HG02642 (cell line): ENCODE measurements at regions not wholly inside any gene's neighbourhood (a gene's known extent, or its start where the extent isn't known, plus 50 kb on each side); places are given as distances from the start of the nearest gene placed in this dataset.

ENCODE experiments used
- ATAC-seq: cut with Tn5 transposase; IDR thresholded peaks from one replicate; pipeline ENCODE4 v1.9.1; 2021; ENCODE audit warnings: mild to moderate bottlenecking; ENCODE audit not compliant: unreplicated experiment, poor library complexity

- ATAC-seq, result no peak
Observed at GRCh38 chr14:86639146-86639545, 1109.2 kb downstream of the FLRT2 start.

DNA sequence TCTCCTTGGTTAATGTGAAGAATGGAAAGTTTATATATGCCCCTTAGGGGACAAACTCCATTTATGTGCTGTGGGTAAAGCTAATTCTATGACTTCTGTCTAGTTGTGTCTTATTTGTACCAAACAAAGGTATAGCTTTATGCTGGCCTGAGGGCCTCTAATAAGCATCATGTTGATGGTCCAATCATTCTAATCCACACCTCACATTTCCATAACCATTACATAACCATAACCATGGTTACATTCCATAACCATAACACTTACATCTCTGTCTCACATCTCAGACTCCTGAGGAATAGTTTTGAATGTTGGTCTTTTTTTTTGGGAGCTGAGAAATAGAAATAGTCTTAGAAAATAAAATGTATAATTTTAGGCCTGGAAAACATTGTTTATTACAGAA is 1097.1 kb downstream of the FLRT2 start:
- no peak for ATAC-seq

DNA sequence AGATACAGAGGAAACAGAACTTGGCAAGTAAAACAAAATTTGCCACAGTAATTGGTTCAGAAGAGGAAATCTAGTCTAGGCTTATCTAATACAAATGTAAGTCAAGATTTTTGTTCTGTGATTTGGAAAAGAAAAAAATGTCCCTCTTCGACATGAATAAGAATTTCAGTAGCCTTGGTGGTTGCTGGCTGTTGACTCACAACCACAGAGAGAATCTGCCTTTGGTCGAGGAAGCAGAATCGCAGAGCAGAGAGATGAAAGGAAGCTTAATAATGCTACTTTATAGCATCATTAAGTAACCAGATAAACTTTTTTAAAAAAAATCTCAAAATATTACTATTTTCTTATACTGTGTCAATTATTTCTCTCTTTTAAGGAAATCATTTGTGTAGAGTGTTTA is 1096.6 kb downstream of the FLRT2 start:
- ATAC-seq, result no peak

GRCh38 chr14:86625637-86626036 is 1095.7 kb downstream of the FLRT2 start:
- ATAC-seq, result no peak

GRCh38 chr14:86619726-86620125 is 1089.8 kb downstream of the FLRT2 start:
- no peak for ATAC-seq

DNA sequence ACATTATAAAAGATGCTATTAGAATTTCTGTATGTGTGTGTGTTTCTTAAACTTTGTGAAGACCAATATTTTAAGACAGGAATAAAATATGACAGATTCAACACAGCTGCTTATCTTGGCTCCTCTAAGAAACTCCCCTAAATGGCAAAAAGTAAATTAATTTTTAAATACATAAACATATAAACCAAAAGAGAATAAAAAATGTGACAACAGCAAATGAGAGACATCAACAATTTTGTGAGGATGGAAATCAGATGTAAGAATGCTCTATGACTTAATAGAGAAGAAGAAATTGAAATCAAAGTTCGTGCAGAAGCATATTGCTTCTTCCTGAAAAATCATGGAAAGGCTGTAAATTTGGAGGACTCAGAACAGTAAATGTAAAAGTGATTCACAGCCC is 1083.8 kb downstream of the FLRT2 start:
- no peak for ATAC-seq

GRCh38 chr14:86613126-86613525 is 1083.2 kb downstream of the FLRT2 start:
- ATAC-seq, result no peak

DNA sequence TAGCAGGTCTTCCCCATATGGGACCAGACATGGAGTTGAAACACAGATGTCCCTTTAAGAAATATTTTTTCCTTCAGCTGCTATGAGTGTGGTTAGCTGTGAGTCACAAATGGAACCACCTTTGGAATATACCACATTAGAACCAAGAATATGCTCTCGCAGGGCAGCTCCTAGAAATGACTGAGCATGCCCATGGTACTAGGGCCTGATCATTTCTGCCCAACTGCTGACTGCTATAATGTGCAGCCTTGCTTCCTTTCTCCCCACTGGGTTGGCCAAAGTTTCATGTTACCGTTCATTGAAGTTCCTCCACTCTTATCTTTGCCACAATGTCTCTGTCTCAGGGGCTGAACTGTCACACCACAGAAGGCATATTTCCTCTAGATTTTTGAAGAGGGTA is 1074.6 kb downstream of the FLRT2 start:
- ATAC-seq, result no peak

DNA sequence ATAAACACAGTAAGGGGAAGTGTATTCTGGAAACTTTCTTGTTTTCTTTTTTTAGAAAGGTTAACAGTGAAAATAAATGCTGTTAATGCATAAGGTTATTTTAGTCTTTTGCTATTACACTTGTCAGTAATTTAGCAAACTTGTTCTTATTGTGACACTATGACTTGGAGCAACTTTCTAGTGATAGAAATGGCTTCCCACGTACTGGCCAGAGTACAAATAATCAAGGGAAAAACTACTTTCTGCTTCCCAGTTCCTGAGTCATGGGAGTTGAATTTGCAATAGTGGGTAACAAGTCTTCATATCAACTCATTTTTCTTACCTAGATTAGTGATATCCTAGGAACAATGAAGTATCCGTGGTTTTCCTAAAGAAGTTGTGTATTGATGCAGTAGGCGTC is 1072.3 kb downstream of the FLRT2 start:
- ATAC-seq, result no peak

DNA sequence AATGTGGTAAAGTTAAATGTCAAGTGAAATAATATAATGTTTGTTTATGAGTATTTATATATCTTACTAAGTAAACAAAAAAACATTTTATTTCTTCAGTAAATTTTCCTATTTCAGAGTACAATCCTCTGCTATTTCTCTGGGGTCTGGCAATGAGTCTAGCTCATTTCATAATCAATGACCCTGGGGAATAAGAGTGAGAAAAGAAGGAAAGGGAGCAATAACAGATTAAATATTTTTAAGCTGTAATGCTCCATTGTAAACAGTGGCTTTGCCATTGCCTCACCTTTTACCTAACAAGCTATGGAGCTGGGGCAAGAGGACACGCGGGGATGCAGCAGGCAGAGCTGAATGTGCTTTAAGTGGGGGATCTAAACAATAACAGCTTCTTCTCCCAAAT is 1071.9 kb downstream of the FLRT2 start:
- no peak for ATAC-seq

DNA sequence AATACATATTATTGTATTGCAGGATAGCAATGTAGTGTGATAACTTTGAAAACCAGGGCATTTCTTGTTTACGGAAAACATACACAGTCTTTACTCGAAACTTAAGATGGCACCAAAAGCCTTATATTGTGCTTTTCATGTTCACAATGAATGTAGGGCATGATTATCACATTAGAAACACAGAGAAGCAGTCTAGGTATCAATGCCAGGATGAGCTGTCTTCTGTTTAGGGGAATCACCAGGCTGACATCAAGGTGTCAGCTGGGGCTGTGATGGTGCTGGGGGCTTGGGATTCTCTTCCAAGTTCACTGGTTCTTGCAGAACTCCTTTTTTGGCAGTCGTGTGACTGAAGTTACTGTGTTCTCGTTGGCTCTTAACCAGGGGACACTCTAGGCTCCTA is 1067.3 kb downstream of the FLRT2 start:
- ATAC-seq, result no peak

DNA sequence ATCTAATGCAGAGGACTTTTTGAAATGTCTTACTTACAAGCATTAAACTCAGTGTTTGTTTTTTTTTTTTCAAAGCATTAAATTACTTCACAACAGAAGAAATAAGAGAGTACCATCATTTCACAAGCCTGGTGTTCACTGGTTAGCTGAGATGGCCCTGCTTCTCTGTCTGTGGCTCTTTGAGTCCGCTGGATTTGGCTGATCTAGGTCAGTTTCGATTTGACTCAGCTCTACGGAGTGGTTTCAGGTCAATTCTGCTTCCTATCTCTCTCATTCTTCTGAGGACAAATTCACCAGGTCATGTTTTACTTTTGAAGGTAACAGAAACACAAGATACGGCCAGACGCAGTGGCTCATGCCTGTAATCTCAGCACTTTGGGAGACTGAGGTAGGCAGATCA is 1066.1 kb downstream of the FLRT2 start:
- no peak for ATAC-seq

DNA sequence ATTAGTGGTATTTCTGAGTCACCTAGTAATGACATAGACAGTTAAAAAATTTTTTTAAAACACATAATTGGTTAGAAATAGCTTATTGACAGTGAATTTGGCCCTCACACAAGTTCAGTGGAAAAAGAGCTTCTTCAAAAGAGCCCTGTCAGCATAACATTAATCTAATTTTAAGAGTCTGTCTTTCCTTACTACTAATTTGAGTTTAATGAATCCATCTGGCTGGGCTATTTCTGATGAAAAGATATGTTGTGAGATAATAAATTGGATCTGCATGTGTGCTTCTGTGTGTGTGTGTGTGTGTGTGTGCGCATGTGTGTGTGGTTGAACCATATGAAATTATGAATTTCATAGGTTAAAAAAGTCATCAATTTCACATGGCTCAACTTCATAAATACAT is 1045.2 kb downstream of the FLRT2 start:
- ATAC-seq, result no peak

GRCh38 chr14:86574778-86575129 is 1044.8 kb downstream of the FLRT2 start:
- no peak for ATAC-seq

DNA sequence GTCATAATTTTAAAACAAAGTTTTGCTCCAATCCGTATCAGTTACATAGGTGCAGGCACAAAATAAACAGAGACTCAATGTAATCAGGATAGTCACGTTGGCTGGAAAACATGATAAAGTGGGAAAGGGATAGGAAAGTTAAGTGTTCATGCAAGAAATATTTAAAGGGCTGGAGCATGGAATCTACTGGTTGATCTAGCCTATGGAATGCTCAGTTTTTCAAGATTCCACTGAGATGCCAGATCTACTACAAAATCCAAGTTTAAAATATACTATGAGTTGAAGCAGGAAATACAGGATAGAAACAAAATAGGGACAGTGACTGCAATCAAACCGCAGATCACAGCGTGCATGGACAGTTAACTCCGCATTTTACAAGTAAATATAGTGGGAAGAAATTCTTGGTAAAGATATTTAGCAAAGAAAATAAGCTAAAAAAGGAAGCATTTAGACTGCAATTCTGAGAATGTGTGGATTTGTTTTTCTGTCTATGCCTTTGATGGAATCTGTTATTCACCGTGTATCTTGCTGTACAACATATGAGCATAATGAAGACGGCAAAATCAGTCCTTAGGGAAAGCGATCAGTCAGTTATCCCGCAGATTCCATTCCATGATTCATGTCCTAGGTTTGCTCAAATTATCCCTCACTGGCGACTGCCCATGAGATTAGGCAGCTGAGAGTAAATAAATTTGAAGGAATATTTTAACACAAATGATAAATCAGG is 1044.3 kb downstream of the FLRT2 start:
- ATAC-seq, result no peak

GRCh38 chr14:86570371-86570770 is 1040.4 kb downstream of the FLRT2 start:
- no peak for ATAC-seq

- ATAC-seq, result no peak
Observed at GRCh38 chr14:86543521-86543920, 1013.6 kb downstream of the FLRT2 start.

DNA sequence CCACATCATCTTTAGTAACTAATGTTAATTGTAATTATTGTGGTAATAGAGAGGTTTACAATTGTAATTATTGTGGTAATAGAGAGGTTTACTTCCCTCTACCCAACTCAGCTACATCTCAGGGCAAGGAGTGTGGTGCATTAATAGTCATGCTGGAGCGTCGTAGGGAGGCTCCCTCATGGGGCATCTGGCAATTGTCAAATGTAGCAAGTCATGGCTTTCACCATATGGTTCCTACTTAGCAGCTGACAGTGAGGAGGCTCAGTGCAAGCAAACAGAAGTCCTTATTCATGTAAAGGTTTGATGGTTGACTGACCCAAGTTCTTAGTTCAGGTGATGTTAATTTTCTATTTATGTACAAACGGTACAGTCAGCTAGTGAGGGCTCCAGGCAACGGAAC is 1012.0 kb downstream of the FLRT2 start:
- ATAC-seq, result no peak

- no peak for ATAC-seq
Observed at GRCh38 chr14:86540636-86541247, 1010.8 kb downstream of the FLRT2 start.

DNA sequence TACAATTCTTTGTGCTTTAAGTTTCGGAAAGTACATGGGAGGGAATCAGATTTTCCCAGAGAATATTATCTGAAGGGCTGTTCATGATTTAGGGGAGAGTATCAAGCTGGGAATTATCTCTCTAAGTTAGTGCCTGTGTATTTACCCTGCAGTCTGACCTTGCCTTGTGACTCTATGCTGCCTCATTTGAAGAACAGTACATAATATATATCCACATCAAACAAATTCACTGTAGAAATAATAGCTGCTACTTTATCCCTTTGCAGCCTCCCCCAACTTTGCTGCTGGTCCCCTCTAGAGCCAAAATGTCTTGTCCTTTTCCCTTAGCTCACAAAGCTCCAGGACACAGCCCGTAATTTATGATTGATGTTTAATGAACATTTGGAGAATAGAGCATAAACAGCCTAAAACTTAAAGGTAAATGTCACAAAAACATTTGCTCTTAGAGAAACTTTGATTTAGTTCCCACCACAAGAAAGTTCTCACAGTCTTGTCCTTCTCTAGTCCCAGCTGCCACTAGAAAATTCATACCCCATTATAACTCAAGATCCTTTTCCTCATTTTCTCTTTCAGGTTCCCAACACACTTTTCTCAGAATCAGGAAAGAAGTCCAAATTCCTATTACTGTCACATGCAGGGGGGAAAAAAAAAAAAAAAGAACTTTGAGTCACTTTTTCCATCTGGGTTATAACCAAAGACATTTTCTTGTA is 1009.6 kb downstream of the FLRT2 start:
- ATAC-seq, result no peak

GRCh38 chr14:86533834-86534233 is 1003.9 kb downstream of the FLRT2 start:
- no peak for ATAC-seq

DNA sequence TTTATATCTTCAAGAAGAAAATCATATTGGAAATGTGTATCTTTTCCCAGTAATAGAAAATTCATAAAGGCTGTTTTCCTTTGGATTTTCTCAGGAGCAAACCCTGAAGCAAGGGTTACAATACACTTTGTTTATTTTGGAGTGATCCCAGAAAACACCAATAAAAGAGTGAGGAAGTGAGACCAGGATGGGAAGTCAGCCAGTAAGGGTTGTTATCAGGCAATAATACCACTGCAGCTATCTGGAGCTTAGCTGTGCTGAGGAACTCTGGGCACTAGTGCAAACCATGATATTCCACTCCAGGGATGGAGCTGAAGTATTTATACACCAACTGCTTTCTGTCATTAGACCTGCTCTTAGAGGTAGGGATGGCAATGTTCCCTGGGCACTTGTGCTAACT is 1002.3 kb downstream of the FLRT2 start:
- no peak for ATAC-seq
